Nephron progenitor cell (in vitro differentiated cells): ENCODE measurements at regions not wholly inside any gene's neighbourhood (a gene's known extent, or its start where the extent isn't known, plus 50 kb on each side); places are given as distances from the start of the nearest gene placed in this dataset.
A peak's percentile ranks its signal among the peaks of the same experiment; 100 is the strongest.

Experiments
- DNase-seq: peaks from one replicate; pipeline ENCODE4 v3.0.0; 2021
- H3K27ac Mint-ChIP-seq: 2 replicates; pipeline ENCODE4 v1.8.0; 2021; ENCODE audit warnings: mild to moderate bottlenecking, moderate library complexity, mixed read lengths
- H3K27me3 Mint-ChIP-seq: 2 replicates; pipeline ENCODE4 v1.8.0; 2021; ENCODE audit warnings: mild to moderate bottlenecking, low read depth, mixed read lengths; ENCODE audit not compliant: poor library complexity
- H3K36me3 Mint-ChIP-seq: 2 replicates; pipeline ENCODE4 v1.8.0; 2021; ENCODE audit warnings: low read depth, mixed read lengths
- H3K4me1 Mint-ChIP-seq: 2 replicates; pipeline ENCODE4 v1.8.0; 2021; ENCODE audit warnings: mixed read lengths
- H3K4me3 Mint-ChIP-seq: 2 replicates; pipeline ENCODE4 v1.8.0; 2021; ENCODE audit warnings: mild to moderate bottlenecking, moderate library complexity, mixed read lengths
- H3K9me3 Mint-ChIP-seq: 2 replicates; pipeline ENCODE4 v1.8.0; 2021; ENCODE audit warnings: mild to moderate bottlenecking, moderate library complexity, mixed read lengths
- CTCF ChIP-seq: fragments of 200-600 bp; sonication (generic); IDR thresholded peaks from 2 replicates; pipeline ENCODE4 v1.5.0; 2021; ENCODE audit warnings: antibody characterized with exemption

GRCh38 chr9:14535161-14535955 lies 157.9 kb downstream of the ZDHHC21 start:
- Mint-ChIP-seq H3K27ac (peak overlapping the region; percentile 12), H3K4me1 (peaks cover 72% of the 10 kb centered on the region), H3K27me3 (peaks cover 11% of the 10 kb centered on the region), H3K9me3 (no peaks in the 10 kb centered on the region), H3K36me3 (no peaks in the 10 kb centered on the region), H3K4me3 (no peak overlapping the region)
- TF ChIP-seq CTCF, result no peak
- DNase-seq, result no peak

- no peak for DNase-seq
- Mint-ChIP-seq H3K9me3 (no peaks in the 10 kb centered on the region), H3K36me3 (no peaks in the 10 kb centered on the region), H3K4me1 (peaks cover 84% of the 10 kb centered on the region), H3K27me3 (peaks cover 10% of the 10 kb centered on the region), H3K4me3 (peak overlapping the region; percentile 26), H3K27ac (peak overlapping the region; percentile 10)
- TF ChIP-seq CTCF, result no peak
Measured at GRCh38 chr9:14533867-14534640, 159.2 kb downstream of the ZDHHC21 start.

- no peak for TF ChIP-seq CTCF
- peaks cover 7% of the 10 kb centered on the region for H3K27me3 Mint-ChIP-seq
- no peak for DNase-seq
- H3K9me3 Mint-ChIP-seq, result no peaks in the 10 kb centered on the region
- peak overlapping the region; percentile 11 for H3K27ac Mint-ChIP-seq
- no peak overlapping the region for H3K4me3 Mint-ChIP-seq
- H3K4me1 Mint-ChIP-seq, result peaks cover 82% of the 10 kb centered on the region
- no peaks in the 10 kb centered on the region for H3K36me3 Mint-ChIP-seq
Measured at GRCh38 chr9:14532456-14533115, 160.6 kb downstream of the ZDHHC21 start.

- Mint-ChIP-seq H3K27me3 (peaks cover 10% of the 10 kb centered on the region), H3K4me1 (peaks cover 78% of the 10 kb centered on the region), H3K27ac (no peak overlapping the region), H3K9me3 (no peaks in the 10 kb centered on the region), H3K4me3 (no peak overlapping the region), H3K36me3 (no peaks in the 10 kb centered on the region)
- DNase-seq, result no peak
- TF ChIP-seq CTCF, result no peak
Measured at GRCh38 chr9:14531341-14532269, 161.6 kb downstream of the ZDHHC21 start.

GRCh38 chr9:14530841-14531240 lies 162.4 kb downstream of the ZDHHC21 start:
- H3K27ac Mint-ChIP-seq, result no peak overlapping the region
- H3K27me3 Mint-ChIP-seq, result peaks cover 11% of the 10 kb centered on the region
- peaks cover 81% of the 10 kb centered on the region for H3K4me1 Mint-ChIP-seq
- H3K36me3 Mint-ChIP-seq, result no peaks in the 10 kb centered on the region
- no peaks in the 10 kb centered on the region for H3K9me3 Mint-ChIP-seq
- TF ChIP-seq CTCF, result no peak
- no peak for DNase-seq
- peak overlapping the region; percentile 33 for H3K4me3 Mint-ChIP-seq
